Aorta (tissue), 5 donors: ENCODE measurements at regions not wholly inside any gene's neighbourhood (a gene's known extent, or its start where the extent isn't known, plus 50 kb on each side); places are given as distances from the start of the nearest gene placed in this dataset.

ENCODE experiments used
- ATAC-seq: fragments of 200-7000 bp; cut with Tn5 transposase; one replicate; pipeline ENCODE4 v1.9.1; 2022; ENCODE audit warnings: moderate library complexity; ENCODE audit not compliant: low FRiP score
- DNase-seq, 2 donors: peaks; one replicate each; pipeline ENCODE4 v3.0.0-alpha.2; 2020
- H3K27ac ChIP-seq, 2 donors: one replicate each; pipeline ENCODE4 v1.5.1; 2013; ENCODE audit warnings: low read length in 2 of 2, mild to moderate bottlenecking in 2 of 2, moderate library complexity in 2 of 2, control low read depth in 1 of 2, inconsistent platforms in 1 of 2, low read depth in 1 of 2
- H3K27me3 ChIP-seq, 2 donors: one replicate each; pipeline ENCODE4 v1.6.1; 2013; ENCODE audit warnings: control low read depth in 1 of 2, low read length in 1 of 2, mild to moderate bottlenecking in 1 of 2, moderate library complexity in 1 of 2; ENCODE audit not compliant: insufficient read depth in 2 of 2, control insufficient read depth in 1 of 2
- H3K36me3 ChIP-seq, 2 donors: one replicate each; pipeline ENCODE4 v1.6.1; 2013; ENCODE audit warnings: control low read depth in 1 of 2, low read length in 1 of 2, mild to moderate bottlenecking in 1 of 2; ENCODE audit not compliant: insufficient read depth in 2 of 2, control insufficient read depth in 1 of 2
- H3K4me1 ChIP-seq, 2 donors: one replicate each; pipeline ENCODE4 v1.6.1; 2013; ENCODE audit warnings: low read length in 2 of 2, control low read depth in 1 of 2, mild to moderate bottlenecking in 1 of 2, moderate library complexity in 1 of 2; ENCODE audit not compliant: insufficient read depth in 2 of 2, control insufficient read depth in 1 of 2
- H3K4me3 ChIP-seq, 2 donors: one replicate each; pipeline ENCODE4 v1.5.1; 2013; ENCODE audit warnings: low read length in 2 of 2, control low read depth in 1 of 2, mild to moderate bottlenecking in 1 of 2
- H3K9me3 ChIP-seq: one replicate; pipeline ENCODE4 v1.6.1; 2013; ENCODE audit warnings: mild to moderate bottlenecking, low read length; ENCODE audit not compliant: control insufficient read depth
- WGBS, 2 donors: extraction: QIAGEN DNeasy Blood & Tissue Kit; methylation state at CpG; one replicate each; pipeline ENCODE4 v1.1.7; 2013; 5-methylcytosine and 5-hydroxymethylcytosine counted together
- intact Hi-C, 2 donors: fragments of 100-400 bp; cut with DNase I; formaldehyde crosslinking; loops; one replicate each; pipeline versions ENCODE4 v1.14.2 to v1.15.0; 2022
- donor health status: healthy with polysubstance abuse.
- donor health status: Bipolar disorder and iron deficiency.
- donor health status: DM: no; HTN: no; CAD: no.
- donor health status: DM: no; HTN: no; CAD: no.
- donor health status: DM: yes; HTN: yes; CAD: no.

GRCh38 chr7:85521108-85521694 is 334.3 kb upstream of the SEMA3D start:
- intact Hi-C loops = no loop called here
- Histone ChIP-seq H3K27me3 (no peaks in the 10 kb centered on the region), H3K4me1 (no peaks in the 10 kb centered on the region), H3K4me3 (no peak overlapping the region), H3K36me3 (no peaks in the 10 kb centered on the region), H3K27ac (no peak overlapping the region), H3K9me3 (no peaks in the 10 kb centered on the region)
- no peak for DNase-seq
- WGBS, 2 donors = 13 to 17% methylated on average over 3 of the region's 3 CpGs
- no peak for ATAC-seq

- intact Hi-C loops = no loop called here
- Histone ChIP-seq H3K4me1 (no peaks in the 10 kb centered on the region), H3K27me3 (no peaks in the 10 kb centered on the region), H3K9me3 (no peaks in the 10 kb centered on the region), H3K4me3 (no peak overlapping the region), H3K27ac (no peak overlapping the region), H3K36me3 (no peaks in the 10 kb centered on the region)
- ATAC-seq = no peak
- DNase-seq = no peak
Measured at GRCh38 chr7:85520175-85520574, 333.3 kb upstream of the SEMA3D start.

GRCh38 chr7:85516675-85517074 is 329.8 kb upstream of the SEMA3D start:
- no peak for ATAC-seq
- Histone ChIP-seq H3K36me3 (no peaks in the 10 kb centered on the region), H3K9me3 (peaks cover 1% of the 10 kb centered on the region), H3K27me3 (no peaks in the 10 kb centered on the region), H3K4me3 (no peak overlapping the region), H3K27ac (no peak overlapping the region), H3K4me1 (no peaks in the 10 kb centered on the region)
- intact Hi-C loops = no loop called here
- DNase-seq = no peak
- 12 to 13% methylated on average over 2 of the region's 2 CpGs for WGBS, 2 donors

- no peaks in the 10 kb centered on the region for H3K27me3 ChIP-seq
- no peak for DNase-seq
- no peak overlapping the region for H3K27ac ChIP-seq
- peaks cover 1% of the 10 kb centered on the region for H3K9me3 ChIP-seq
- intact Hi-C loops = no loop called here
- H3K4me1 ChIP-seq = no peaks in the 10 kb centered on the region
- no peaks in the 10 kb centered on the region for H3K36me3 ChIP-seq
- H3K4me3 ChIP-seq = no peak overlapping the region
- no peak for ATAC-seq
Measured at GRCh38 chr7:85512790-85513189, 325.9 kb upstream of the SEMA3D start.

- intact Hi-C loops = no loop called here
- no peak for ATAC-seq
- Histone ChIP-seq H3K4me3 (no peak overlapping the region), H3K27ac (no peak overlapping the region), H3K9me3 (peaks cover 1% of the 10 kb centered on the region), H3K36me3 (no peaks in the 10 kb centered on the region), H3K4me1 (no peaks in the 10 kb centered on the region), H3K27me3 (no peaks in the 10 kb centered on the region)
- WGBS, 2 donors = 90 to 91% methylated on average over 2 of the region's 2 CpGs
- DNase-seq = no peak
Measured at GRCh38 chr7:85510287-85510686, 323.4 kb upstream of the SEMA3D start.

GRCh38 chr7:85509476-85509875 is 322.6 kb upstream of the SEMA3D start:
- H3K4me3 ChIP-seq = no peak overlapping the region
- WGBS, 2 donors = 92 to 94% methylated on average over 2 of the region's 2 CpGs

GRCh38 chr7:85508642-85509410 is 322.0 kb upstream of the SEMA3D start:
- no peak for ATAC-seq
- no peak for DNase-seq
- Histone ChIP-seq H3K27ac (no peak overlapping the region), H3K4me1 (no peaks in the 10 kb centered on the region), H3K36me3 (no peaks in the 10 kb centered on the region), H3K9me3 (peaks cover 1% of the 10 kb centered on the region), H3K27me3 (no peaks in the 10 kb centered on the region), H3K4me3 (no peak overlapping the region)
- intact Hi-C loops = no loop called here
- WGBS, 2 donors = 88 to 90% methylated on average over 4 of the region's 4 CpGs

More at GRCh38 chr7:85509476-85509875, 322.6 kb upstream of the SEMA3D start:
- no peak overlapping the region for H3K27ac ChIP-seq
- no peaks in the 10 kb centered on the region for H3K4me1 ChIP-seq
- no peak for DNase-seq
- no peak for ATAC-seq
- no peaks in the 10 kb centered on the region for H3K36me3 ChIP-seq
- no peaks in the 10 kb centered on the region for H3K27me3 ChIP-seq
- intact Hi-C loops = no loop called here
- peaks cover 1% of the 10 kb centered on the region for H3K9me3 ChIP-seq

GRCh38 chr7:85498031-85498430 is 311.2 kb upstream of the SEMA3D start:
- Histone ChIP-seq H3K4me3 (no peak overlapping the region), H3K27me3 (no peaks in the 10 kb centered on the region), H3K4me1 (no peaks in the 10 kb centered on the region), H3K9me3 (no peaks in the 10 kb centered on the region), H3K36me3 (no peaks in the 10 kb centered on the region), H3K27ac (no peak overlapping the region)
- intact Hi-C loops = no loop called here
- DNase-seq = no peak
- no peak for ATAC-seq

GRCh38 chr7:85489498-85489897 is 302.6 kb upstream of the SEMA3D start:
- H3K4me3 ChIP-seq = no peak overlapping the region
- no peaks in the 10 kb centered on the region for H3K4me1 ChIP-seq
- H3K27me3 ChIP-seq = no peaks in the 10 kb centered on the region
- H3K9me3 ChIP-seq = no peaks in the 10 kb centered on the region
- intact Hi-C loops = no loop called here
- 69 to 75% methylated on average over 3 of the region's 3 CpGs for WGBS, 2 donors
- H3K27ac ChIP-seq = no peak overlapping the region
- no peaks in the 10 kb centered on the region for H3K36me3 ChIP-seq
- ATAC-seq (no peak), DNase-seq (no peak)
